GM23338 (cell line): ENCODE measurements at regions not wholly inside any gene's neighbourhood (a gene's known extent, or its start where the extent isn't known, plus 50 kb on each side); places are given as distances from the start of the nearest gene placed in this dataset.

Experiments used
- ATAC-seq: fragments of 200-7000 bp; cut with Tn5 transposase; 3 replicates; pipeline ENCODE4 v1.9.1; 2020
- DNase-seq: peaks from one replicate; pipeline ENCODE4 v3.0.0-alpha.2; 2015; ENCODE audit warnings: low spot score
- H2AFZ ChIP-seq: fragments of 200-600 bp; sonication (generic); 2 replicates; pipeline ENCODE4 v1.8.0; 2016; ENCODE audit warnings: antibody characterized with exemption, mild to moderate bottlenecking, moderate library complexity
- H3F3A ChIP-seq: fragments of 200-600 bp; sonication (generic); replicated peaks from 2 replicates; pipeline ENCODE4 v1.8.0; 2017; ENCODE audit warnings: antibody characterized with exemption, mixed run types, low read depth
- H3K27ac ChIP-seq: fragments of 200-600 bp; sonication (generic); 2 replicates; pipeline ENCODE4 v1.6.1; 2016; ENCODE audit warnings: low read depth
- H3K27me3 ChIP-seq: fragments of 200-600 bp; sonication (generic); 2 replicates; pipeline ENCODE4 v1.8.0; 2016; ENCODE audit warnings: mild to moderate bottlenecking, mixed run types, moderate library complexity; ENCODE audit not compliant: insufficient read depth
- H3K36me3 ChIP-seq: fragments of 200-600 bp; sonication (generic); 2 replicates; pipeline ENCODE4 v1.8.0; 2016; ENCODE audit warnings: mild to moderate bottlenecking; ENCODE audit not compliant: insufficient read depth
- H3K4me1 ChIP-seq: fragments of 200-600 bp; sonication (generic); 2 replicates; pipeline ENCODE4 v1.8.0; 2016; ENCODE audit warnings: mild to moderate bottlenecking, moderate library complexity; ENCODE audit not compliant: insufficient read depth
- H3K4me2 ChIP-seq: fragments of 200-600 bp; sonication (generic); 2 replicates; pipeline ENCODE4 v1.7.1; 2017; ENCODE audit warnings: mixed run types
- H3K4me3 ChIP-seq: fragments of 200-600 bp; sonication (generic); 2 replicates; pipeline ENCODE4 v1.6.1; 2016; ENCODE audit warnings: mixed run types
- H3K79me2 ChIP-seq: fragments of 200-600 bp; sonication (generic); replicated peaks from 2 replicates; pipeline ENCODE4 v1.8.0; 2017; ENCODE audit warnings: mild to moderate bottlenecking; ENCODE audit not compliant: insufficient read depth
- H3K9me2 ChIP-seq: fragments of 200-600 bp; sonication (generic); 2 replicates; pipeline ENCODE4 v1.8.0; 2017; ENCODE audit not compliant: insufficient read depth
- H4K20me1 ChIP-seq: fragments of 200-600 bp; sonication (generic); replicated peaks from 2 replicates; pipeline ENCODE4 v1.8.0; 2017; ENCODE audit warnings: mild to moderate bottlenecking; ENCODE audit not compliant: insufficient read depth
- H3K27ac Mint-ChIP-seq: 2 replicates; pipeline ENCODE4 v1.8.0; 2020; ENCODE audit warnings: inconsistent platforms, mild to moderate bottlenecking, moderate library complexity, mixed read lengths
- H3K27me3 Mint-ChIP-seq: 3 replicates; pipeline ENCODE4 v1.8.0; 2022; ENCODE audit warnings: low read depth, mild to moderate bottlenecking, moderate library complexity, mixed read lengths, inconsistent platforms; ENCODE audit not compliant: insufficient read depth, poor library complexity
- H3K36me3 Mint-ChIP-seq: 3 replicates; pipeline ENCODE4 v1.8.0; 2021; ENCODE audit warnings: low read depth, mild to moderate bottlenecking, inconsistent platforms, moderate library complexity, mixed read lengths
- H3K4me1 Mint-ChIP-seq: 3 replicates; pipeline ENCODE4 v1.8.0; 2020; ENCODE audit warnings: mild to moderate bottlenecking, inconsistent platforms, mixed read lengths
- H3K4me3 Mint-ChIP-seq: 3 replicates; pipeline ENCODE4 v1.8.0; 2021; ENCODE audit warnings: moderate library complexity, mild to moderate bottlenecking, inconsistent platforms, mixed read lengths
- H3K9me3 Mint-ChIP-seq: 3 replicates; pipeline ENCODE4 v1.8.0; 2020; ENCODE audit warnings: moderate library complexity, mild to moderate bottlenecking, inconsistent platforms, mixed read lengths
- NANOG ChIP-seq: IDR thresholded peaks from 2 replicates; pipeline ENCODE4 v1.6.1; 2016; ENCODE audit warnings: antibody characterized with exemption, borderline replicate concordance
- REST ChIP-seq: IDR thresholded peaks from one replicate; pipeline ENCODE4 v1.6.1; 2018; ENCODE audit warnings: antibody characterized with exemption; ENCODE audit not compliant: unreplicated experiment
- STAT1 ChIP-seq: IDR thresholded peaks from one replicate; pipeline ENCODE4 v1.6.1; 2016; ENCODE audit warnings: antibody characterized with exemption; ENCODE audit not compliant: unreplicated experiment
- ZNF462 ChIP-seq: fragments of 250-450 bp; sonication (Bioruptor Pico); IDR thresholded peaks from 2 replicates; pipeline ENCODE4 v1.5.0; 2020; ENCODE audit warnings: mild to moderate bottlenecking, moderate library complexity

GRCh38 chrX:100478714-100479306 lies 68.7 kb upstream of the PCDH19 start:
- Mint-ChIP-seq H3K9me3 (no peaks in the 10 kb centered on the region), H3K36me3 (no peaks in the 10 kb centered on the region)
- no peaks in the 10 kb centered on the region for H3K79me2 ChIP-seq

More at GRCh38 chrX:100478714-100479306, 68.7 kb upstream of the PCDH19 start:
- no peak overlapping the region for H3K27ac ChIP-seq
- H3K9me2 ChIP-seq, result no peaks in the 10 kb centered on the region
- peaks cover 4% of the 10 kb centered on the region for H3K27me3 Mint-ChIP-seq
- H3K27ac Mint-ChIP-seq, result no peak overlapping the region
- no peaks in the 10 kb centered on the region for H4K20me1 ChIP-seq
- H3K4me3 ChIP-seq, result no peak overlapping the region
- no peak for ATAC-seq
- no peak overlapping the region for H3K4me3 Mint-ChIP-seq
- H3K36me3 ChIP-seq, result no peaks in the 10 kb centered on the region
- no peaks in the 10 kb centered on the region for H3K27me3 ChIP-seq
- H3K4me1 Mint-ChIP-seq, result peaks cover 9% of the 10 kb centered on the region; the same call in 2 of the 3 replicates
- no peaks in the 10 kb centered on the region for H3F3A ChIP-seq
- peaks cover 4% of the 10 kb centered on the region; the same call in 1 of the 2 replicates for H3K4me1 ChIP-seq
- H2AFZ ChIP-seq, result no peak overlapping the region
- DNase-seq, result no peak
- no peak overlapping the region for H3K4me2 ChIP-seq
- TF ChIP-seq ZNF462 (CRISPR knock-in tag) (no peak), NANOG (no peak), STAT1 (no peak), REST (no peak)
